ENCODE measurements at regions not wholly inside any gene's neighbourhood (a gene's known extent, or its start where the extent isn't known, plus 50 kb on each side); places are given as distances from the start of the nearest gene placed in this dataset.

GRCh38 chr16:65667011-65667578 is 545.2 kb upstream of the CDH11 start:
- DNase-seq (ENCODE audit: low spot score), result no peak
- intact Hi-C loops (cut with DNase I), result no loop called here

GRCh38 chr16:65666132-65666941 is 544.5 kb upstream of the CDH11 start:
- intact Hi-C loops (cut with DNase I), result no loop called here
- no peak for DNase-seq (ENCODE audit: low spot score)

- intact Hi-C loops (cut with DNase I), result no loop called here
- DNase-seq (ENCODE audit: low spot score), result no peak
Measured at GRCh38 chr16:65665586-65665985, 543.7 kb upstream of the CDH11 start.

GRCh38 chr16:65663774-65664173 is 541.9 kb upstream of the CDH11 start:
- no peak for DNase-seq (ENCODE audit: low spot score)
- intact Hi-C loops (cut with DNase I), result no loop called here

- intact Hi-C loops (cut with DNase I), result no loop called here
- DNase-seq (ENCODE audit: low spot score), result no peak
Measured at GRCh38 chr16:65662256-65662655, 540.4 kb upstream of the CDH11 start.

GRCh38 chr16:65661558-65661957 is 539.7 kb upstream of the CDH11 start:
- intact Hi-C loops (cut with DNase I), result no loop called here
- DNase-seq (ENCODE audit: low spot score), result no peak

- intact Hi-C loops (cut with DNase I), result no loop called here
- DNase-seq (ENCODE audit: low spot score), result no peak
Measured at GRCh38 chr16:65660390-65660789, 538.5 kb upstream of the CDH11 start.

- intact Hi-C loops (cut with DNase I), result no loop called here
- DNase-seq (ENCODE audit: low spot score), result no peak
Measured at GRCh38 chr16:65659758-65660157, 537.9 kb upstream of the CDH11 start.

- intact Hi-C loops (cut with DNase I), result no loop called here
- no peak for DNase-seq (ENCODE audit: low spot score)
Measured at GRCh38 chr16:65658787-65659220, 536.9 kb upstream of the CDH11 start.

GRCh38 chr16:65658349-65658748 is 536.5 kb upstream of the CDH11 start:
- intact Hi-C loops (cut with DNase I), result no loop called here
- peak; percentile 74 for DNase-seq (ENCODE audit: low spot score)

GRCh38 chr16:65657556-65657955 is 535.7 kb upstream of the CDH11 start:
- no peak for DNase-seq (ENCODE audit: low spot score)
- intact Hi-C loops (cut with DNase I), result no loop called here

GRCh38 chr16:65657071-65657494 is 535.2 kb upstream of the CDH11 start:
- intact Hi-C loops (cut with DNase I), result no loop called here
- no peak for DNase-seq (ENCODE audit: low spot score)

- no peak for DNase-seq (ENCODE audit: low spot score)
- intact Hi-C loops (cut with DNase I), result no loop called here
Measured at GRCh38 chr16:65655802-65656201, 533.9 kb upstream of the CDH11 start.

GRCh38 chr16:65648101-65648500 is 526.2 kb upstream of the CDH11 start:
- intact Hi-C loops (cut with DNase I), result no loop called here

GRCh38 chr16:65644821-65645220 is 523.0 kb upstream of the CDH11 start:
- intact Hi-C loops (cut with DNase I), result no loop called here
- DNase-seq (ENCODE audit: low spot score), result no peak

More at GRCh38 chr16:65648101-65648500, 526.2 kb upstream of the CDH11 start:
- DNase-seq (ENCODE audit: low spot score), result no peak

GRCh38 chr16:65641762-65642289 is 520.0 kb upstream of the CDH11 start:
- intact Hi-C loops (cut with DNase I), result no loop called here
- no peak for DNase-seq (ENCODE audit: low spot score)

- no peak for DNase-seq (ENCODE audit: low spot score)
- intact Hi-C loops (cut with DNase I), result no loop called here
Measured at GRCh38 chr16:65641049-65641761, 519.3 kb upstream of the CDH11 start.

GRCh38 chr16:65634833-65635232 is 513.0 kb upstream of the CDH11 start:
- intact Hi-C loops (cut with DNase I), result no loop called here
- DNase-seq (ENCODE audit: low spot score), result no peak

- intact Hi-C loops (cut with DNase I), result no loop called here
- DNase-seq (ENCODE audit: low spot score), result no peak
Measured at GRCh38 chr16:65634291-65634690, 512.4 kb upstream of the CDH11 start.

- intact Hi-C loops (cut with DNase I), result no loop called here
- no peak for DNase-seq (ENCODE audit: low spot score)
Measured at GRCh38 chr16:65624666-65625065, 502.8 kb upstream of the CDH11 start.
